Chondrocyte (in vitro differentiated cells): ENCODE measurements at regions not wholly inside any gene's neighbourhood (a gene's known extent, or its start where the extent isn't known, plus 50 kb on each side); places are given as distances from the start of the nearest gene placed in this dataset.

Experiments
- DNase-seq: peaks from one replicate; pipeline ENCODE4 v3.0.0; 2021; ENCODE audit warnings: mixed read lengths, low spot score
- H3K27ac Mint-ChIP-seq: one replicate; pipeline ENCODE4 v1.8.0; 2021; ENCODE audit warnings: mild to moderate bottlenecking, moderate library complexity, mixed read lengths; ENCODE audit not compliant: unreplicated experiment
- H3K27me3 Mint-ChIP-seq: 2 replicates; pipeline ENCODE4 v1.8.0; 2021; ENCODE audit warnings: low read depth, mixed read lengths
- H3K36me3 Mint-ChIP-seq: 2 replicates; pipeline ENCODE4 v1.8.0; 2021; ENCODE audit warnings: low read depth, mixed read lengths
- H3K4me1 Mint-ChIP-seq: 2 replicates; pipeline ENCODE4 v1.8.0; 2021; ENCODE audit warnings: low read depth, mild to moderate bottlenecking, mixed read lengths
- H3K4me3 Mint-ChIP-seq: one replicate; pipeline ENCODE4 v1.8.0; 2021; ENCODE audit warnings: mild to moderate bottlenecking, moderate library complexity, mixed read lengths; ENCODE audit not compliant: unreplicated experiment
- H3K9me3 Mint-ChIP-seq: 2 replicates; pipeline ENCODE4 v1.8.0; 2021; ENCODE audit warnings: low read depth, mixed read lengths
- CTCF ChIP-seq: fragments of 200-600 bp; sonication (generic); IDR thresholded peaks from 2 replicates; pipeline ENCODE4 v1.5.0; 2021; ENCODE audit warnings: antibody characterized with exemption, mild to moderate bottlenecking, moderate library complexity

GRCh38 chr2:74078466-74078865, 69.2 kb downstream of the BOLA3 start:
- TF ChIP-seq CTCF, result no peak
- no peak for DNase-seq
- Mint-ChIP-seq H3K9me3 (no peaks in the 10 kb centered on the region), H3K4me3 (no peak overlapping the region), H3K36me3 (peaks cover 10% of the 10 kb centered on the region), H3K27ac (no peak overlapping the region), H3K4me1 (peaks cover 32% of the 10 kb centered on the region), H3K27me3 (no peaks in the 10 kb centered on the region)

- DNase-seq, result no peak
- Mint-ChIP-seq H3K27ac (no peak overlapping the region), H3K4me3 (no peak overlapping the region), H3K4me1 (peaks cover 32% of the 10 kb centered on the region), H3K9me3 (no peaks in the 10 kb centered on the region), H3K36me3 (peaks cover 16% of the 10 kb centered on the region), H3K27me3 (no peaks in the 10 kb centered on the region)
- TF ChIP-seq CTCF, result no peak
Measured at GRCh38 chr2:74079522-74080341, 68.0 kb downstream of the BOLA3 start.

GRCh38 chr2:74080346-74080745, 67.4 kb downstream of the BOLA3 start:
- peaks cover 18% of the 10 kb centered on the region for H3K36me3 Mint-ChIP-seq
- H3K27ac Mint-ChIP-seq, result no peak overlapping the region
- H3K27me3 Mint-ChIP-seq, result no peaks in the 10 kb centered on the region
- no peak overlapping the region for H3K4me3 Mint-ChIP-seq
- DNase-seq, result no peak
- TF ChIP-seq CTCF, result peak; percentile 40
- no peaks in the 10 kb centered on the region for H3K9me3 Mint-ChIP-seq
- H3K4me1 Mint-ChIP-seq, result peaks cover 31% of the 10 kb centered on the region

- DNase-seq, result no peak
- Mint-ChIP-seq H3K36me3 (peaks cover 23% of the 10 kb centered on the region), H3K9me3 (no peaks in the 10 kb centered on the region), H3K27ac (peak overlapping the region; percentile 42), H3K27me3 (no peaks in the 10 kb centered on the region), H3K4me1 (peaks cover 23% of the 10 kb centered on the region), H3K4me3 (no peak overlapping the region)
- TF ChIP-seq CTCF, result no peak
Measured at GRCh38 chr2:74081030-74081762, 66.5 kb downstream of the BOLA3 start.

GRCh38 chr2:74081763-74082110, 66.0 kb downstream of the BOLA3 start:
- Mint-ChIP-seq H3K36me3 (peaks cover 23% of the 10 kb centered on the region), H3K9me3 (no peaks in the 10 kb centered on the region), H3K4me1 (peaks cover 17% of the 10 kb centered on the region), H3K4me3 (no peak overlapping the region), H3K27ac (no peak overlapping the region), H3K27me3 (no peaks in the 10 kb centered on the region)
- TF ChIP-seq CTCF, result no peak
- DNase-seq, result no peak
